Lung (tissue), 11 donors: ENCODE measurements at regions not wholly inside any gene's neighbourhood (a gene's known extent, or its start where the extent isn't known, plus 50 kb on each side); places are given as distances from the start of the nearest gene placed in this dataset.

ENCODE experiments used
- ATAC-seq: fragments of 200-7000 bp; cut with Tn5 transposase; one replicate; pipeline ENCODE4 v1.9.1; 2020; ENCODE audit warnings: moderate number of reproducible peaks; ENCODE audit not compliant: insufficient read depth, low FRiP score
- DNase-seq, 3 donors: peaks; one replicate each; pipeline ENCODE4 v3.0.0-alpha.2; 2013 to 2017
- H3K27ac ChIP-seq, 2 donors: one replicate each; pipeline ENCODE4 v1.5.1; 2013; ENCODE audit warnings: mild to moderate bottlenecking in 2 of 2, moderate library complexity in 2 of 2, control low read depth in 1 of 2, inconsistent platforms in 1 of 2, low read depth in 1 of 2, low read length in 1 of 2
- H3K27me3 ChIP-seq, 3 donors: one replicate each; pipeline ENCODE4 v1.5.1; 2013; ENCODE audit warnings: low read length in 2 of 3; ENCODE audit not compliant: control insufficient read depth in 3 of 3, insufficient read depth in 3 of 3
- H3K36me3 ChIP-seq, 4 donors: one replicate each; pipeline ENCODE4 v1.5.1; 2013; ENCODE audit warnings: low read length in 4 of 4, mild to moderate bottlenecking in 1 of 4, moderate library complexity in 1 of 4; ENCODE audit not compliant: control insufficient read depth in 4 of 4, insufficient read depth in 4 of 4
- H3K4me1 ChIP-seq, 5 donors: one replicate each; pipeline ENCODE4 v1.5.1; 2013; ENCODE audit warnings: low read length in 5 of 5, mild to moderate bottlenecking in 2 of 5, moderate library complexity in 1 of 5; ENCODE audit not compliant: control insufficient read depth in 5 of 5, insufficient read depth in 5 of 5
- H3K4me3 ChIP-seq: one replicate; pipeline ENCODE4 v1.5.1; 2013; ENCODE audit warnings: mild to moderate bottlenecking, control low read depth, moderate library complexity
- H3K9ac ChIP-seq, 2 donors: one replicate each; pipeline ENCODE4 v1.5.1; 2013; ENCODE audit warnings: low read length in 2 of 2, control low read depth in 1 of 2; ENCODE audit not compliant: insufficient read depth in 1 of 2
- H3K9me3 ChIP-seq, 4 donors: one replicate each; pipeline ENCODE4 v1.5.1; 2013; ENCODE audit warnings: low read length in 3 of 4, mild to moderate bottlenecking in 1 of 4, moderate library complexity in 1 of 4; ENCODE audit not compliant: control insufficient read depth in 4 of 4, insufficient read depth in 3 of 4
- WGBS, 2 donors: extraction: QIAGEN DNeasy Blood & Tissue Kit; methylation state at CpG; one replicate each; pipeline ENCODE4 v1.1.7; 2013; 5-methylcytosine and 5-hydroxymethylcytosine counted together
- TF ChIP-seq, protein P1 (sequence below): IDR thresholded peaks from 2 replicates; pipeline ENCODE4 v1.5.1; 2012; ENCODE audit warnings: mild to moderate bottlenecking; ENCODE audit errors: control extremely low read depth, extremely low read depth
- donor health status: control.
- donor health status: control.
- donor health status: Bipolar disorder and iron deficiency.
- donor health status: healthy.
- donor health status: DM: yes; HTN: yes; CAD: no.

DNA sequence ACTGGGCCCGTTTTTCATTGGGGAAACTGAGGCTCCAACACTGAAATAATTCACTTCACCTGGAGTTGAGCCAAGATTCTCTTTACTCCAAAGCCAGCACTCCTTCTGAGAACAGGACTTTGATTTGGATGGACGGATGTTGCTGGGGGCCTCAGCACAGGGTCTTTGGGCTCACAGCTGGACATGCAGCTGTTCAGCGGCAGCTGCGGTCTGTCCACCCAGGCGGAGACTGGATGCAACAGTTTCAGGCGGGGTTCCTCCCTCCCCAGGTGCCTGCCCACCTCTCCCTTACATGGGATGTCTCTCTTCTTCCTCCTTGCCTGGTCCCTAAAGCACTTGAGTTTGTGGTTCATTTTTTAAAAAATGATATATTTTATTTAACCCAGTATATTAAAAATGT, 219.0 kb upstream of the IRX4 start:
- Histone ChIP-seq H3K9me3 (peaks cover 0 to 12% (median 2%) of the 10 kb centered on the region in 4 donors), H3K36me3 (no peaks in the 10 kb centered on the region), H3K27ac (no peak overlapping the region), H3K27me3 (peaks cover 0 to 8% (median 0%) of the 10 kb centered on the region in 3 donors), H3K9ac (no peak overlapping the region), H3K4me3 (no peak overlapping the region), H3K4me1 (no peaks in the 10 kb centered on the region)
- ATAC-seq (no peak), DNase-seq (no peak)
- whole genome bisulfite sequencing, 2 donors, result 85 to 88% methylated on average over 6 of the region's 6 CpGs
- TF ChIP-seq, protein P1, sequence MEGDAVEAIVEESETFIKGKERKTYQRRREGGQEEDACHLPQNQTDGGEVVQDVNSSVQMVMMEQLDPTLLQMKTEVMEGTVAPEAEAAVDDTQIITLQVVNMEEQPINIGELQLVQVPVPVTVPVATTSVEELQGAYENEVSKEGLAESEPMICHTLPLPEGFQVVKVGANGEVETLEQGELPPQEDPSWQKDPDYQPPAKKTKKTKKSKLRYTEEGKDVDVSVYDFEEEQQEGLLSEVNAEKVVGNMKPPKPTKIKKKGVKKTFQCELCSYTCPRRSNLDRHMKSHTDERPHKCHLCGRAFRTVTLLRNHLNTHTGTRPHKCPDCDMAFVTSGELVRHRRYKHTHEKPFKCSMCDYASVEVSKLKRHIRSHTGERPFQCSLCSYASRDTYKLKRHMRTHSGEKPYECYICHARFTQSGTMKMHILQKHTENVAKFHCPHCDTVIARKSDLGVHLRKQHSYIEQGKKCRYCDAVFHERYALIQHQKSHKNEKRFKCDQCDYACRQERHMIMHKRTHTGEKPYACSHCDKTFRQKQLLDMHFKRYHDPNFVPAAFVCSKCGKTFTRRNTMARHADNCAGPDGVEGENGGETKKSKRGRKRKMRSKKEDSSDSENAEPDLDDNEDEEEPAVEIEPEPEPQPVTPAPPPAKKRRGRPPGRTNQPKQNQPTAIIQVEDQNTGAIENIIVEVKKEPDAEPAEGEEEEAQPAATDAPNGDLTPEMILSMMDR, result no peak

DNA sequence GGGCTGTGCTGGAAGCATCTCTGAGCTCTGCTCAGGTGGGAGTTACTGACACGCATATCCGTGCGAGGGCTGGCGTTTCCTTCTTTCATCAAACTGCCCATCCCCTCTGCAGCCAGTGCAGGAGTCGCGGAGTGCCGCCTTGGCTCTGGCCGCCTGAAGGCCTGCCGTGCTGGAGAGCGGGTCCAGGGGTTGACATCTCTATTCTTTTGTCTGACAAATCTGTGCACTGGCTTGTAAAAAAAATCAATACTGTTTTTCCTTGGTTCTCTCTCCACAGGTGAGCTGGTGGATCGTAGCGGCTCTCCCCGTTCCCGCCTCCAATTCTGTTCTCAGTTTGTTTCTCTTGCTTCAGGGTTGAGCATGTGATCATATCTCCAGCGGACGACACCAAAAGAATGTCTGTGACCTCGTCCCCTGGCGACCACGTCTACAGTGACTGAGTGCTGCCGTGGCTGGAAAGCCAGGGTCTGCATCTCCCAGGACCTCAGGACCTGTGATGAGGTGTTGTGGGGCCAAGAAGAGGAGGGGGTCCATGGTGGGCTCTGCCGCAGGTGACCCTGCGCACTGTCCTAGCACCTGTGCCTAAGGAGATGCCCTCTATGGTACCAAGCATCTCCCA, 214.3 kb upstream of the IRX4 start:
- 73 to 83% methylated on average over 22 of the region's 22 CpGs for WGBS, 2 donors
- H3K4me3 ChIP-seq, result no peak overlapping the region
- H3K27me3 ChIP-seq, result peaks cover 0 to 9% (median 0%) of the 10 kb centered on the region in 3 donors
- TF ChIP-seq, protein P1, result no peak
- H3K36me3 ChIP-seq, result no peaks in the 10 kb centered on the region
- no peak for ATAC-seq
- DNase-seq, result no peak
- peaks cover 0 to 17% (median 0%) of the 10 kb centered on the region in 4 donors for H3K9me3 ChIP-seq
- peaks cover 0 to 3% (median 0%) of the 10 kb centered on the region in 5 donors for H3K4me1 ChIP-seq
- H3K27ac ChIP-seq, result no peak overlapping the region
- H3K9ac ChIP-seq, result no peak overlapping the region

DNA sequence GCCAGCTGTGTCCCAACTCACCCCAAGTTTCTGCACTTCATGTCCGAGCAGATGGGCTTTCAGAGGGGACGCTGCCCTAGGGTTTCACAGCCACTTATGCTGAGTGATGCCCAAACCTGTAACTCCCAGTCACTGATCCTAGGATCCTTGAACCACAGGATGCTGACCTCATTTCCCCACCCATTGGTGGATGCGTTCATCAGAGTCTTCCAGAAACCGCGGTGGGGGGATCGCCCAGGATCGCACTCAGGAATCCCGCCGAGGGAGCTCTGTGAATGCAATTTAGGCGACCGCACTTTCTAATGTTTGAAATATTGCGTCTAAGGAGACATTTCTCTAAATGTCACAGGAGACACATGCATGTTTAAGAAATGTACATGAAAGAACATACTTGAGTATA, 212.3 kb upstream of the IRX4 start:
- WGBS, 2 donors, result 92 to 93% methylated on average over 12 of the region's 12 CpGs
- TF ChIP-seq, protein P1, result no peak
- Histone ChIP-seq H3K27ac (no peak overlapping the region), H3K36me3 (no peaks in the 10 kb centered on the region), H3K9me3 (peaks cover 0 to 14% (median 0%) of the 10 kb centered on the region in 4 donors), H3K4me1 (peaks cover 0 to 3% (median 0%) of the 10 kb centered on the region in 5 donors), H3K9ac (no peak overlapping the region), H3K27me3 (peaks cover 0 to 9% (median 0%) of the 10 kb centered on the region in 3 donors), H3K4me3 (no peak overlapping the region)
- DNase-seq (no peak), ATAC-seq (no peak)

DNA sequence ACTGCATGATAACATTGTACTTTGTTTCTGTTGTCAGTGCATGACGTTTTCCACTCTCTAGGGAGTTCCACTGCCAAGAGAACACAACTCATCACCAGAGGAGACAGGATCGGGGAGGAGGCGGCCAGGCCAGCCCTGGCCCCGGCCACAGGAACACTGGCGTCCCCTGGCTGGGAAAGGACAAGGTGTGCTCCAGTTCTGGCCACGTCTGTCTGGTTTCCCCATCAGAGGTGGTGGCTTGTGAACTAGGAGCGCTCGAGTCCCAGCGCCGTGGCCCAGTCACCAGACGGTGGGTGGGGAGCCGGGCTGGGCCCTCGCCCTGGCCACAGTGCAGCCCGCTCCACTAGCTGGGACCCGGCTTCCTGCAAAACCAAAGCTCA, 211.9 kb upstream of the IRX4 start:
- TF ChIP-seq, protein P1, result no peak
- H3K27ac ChIP-seq, result no peak overlapping the region

More for the DNA sequence above, 211.9 kb upstream of the IRX4 start:
- Histone ChIP-seq H3K27me3 (peaks cover 0 to 9% (median 0%) of the 10 kb centered on the region in 3 donors), H3K4me1 (peaks cover 0 to 3% (median 0%) of the 10 kb centered on the region in 5 donors), H3K9ac (no peak overlapping the region), H3K4me3 (no peak overlapping the region), H3K36me3 (no peaks in the 10 kb centered on the region), H3K9me3 (peaks cover 0 to 14% (median 0%) of the 10 kb centered on the region in 4 donors)
- DNase-seq, result no peak
- WGBS, 2 donors, result 88 to 92% methylated on average over 15 of the region's 15 CpGs
- ATAC-seq, result no peak
